Type B pancreatic cell (in vitro differentiated cells): ENCODE measurements at regions not wholly inside any gene's neighbourhood (a gene's known extent, or its start where the extent isn't known, plus 50 kb on each side); places are given as distances from the start of the nearest gene placed in this dataset.
"Not testable (repeated sequence)": the region's sequence is repeated elsewhere in the genome, so short reads cannot be mapped to it uniquely, and the experiment has no call there.

Source experiments
- DNase-seq: peaks from one replicate; pipeline ENCODE4 v3.0.0; 2021; ENCODE audit warnings: mixed read lengths; ENCODE audit not compliant: unreplicated experiment; ENCODE audit errors: extremely low spot score
- H3K27ac Mint-ChIP-seq: 2 replicates; pipeline ENCODE4 v1.8.0; 2021; ENCODE audit warnings: mild to moderate bottlenecking, mixed read lengths
- H3K27me3 Mint-ChIP-seq: 2 replicates; pipeline ENCODE4 v1.8.0; 2021; ENCODE audit warnings: mixed read lengths
- H3K36me3 Mint-ChIP-seq: 2 replicates; pipeline ENCODE4 v1.8.0; 2021; ENCODE audit warnings: mixed read lengths
- H3K4me1 Mint-ChIP-seq: one replicate; pipeline ENCODE4 v1.8.0; 2021; ENCODE audit warnings: mixed read lengths; ENCODE audit not compliant: unreplicated experiment
- H3K4me3 Mint-ChIP-seq: 2 replicates; pipeline ENCODE4 v1.8.0; 2021; ENCODE audit warnings: mild to moderate bottlenecking, mixed read lengths
- H3K9me3 Mint-ChIP-seq: 2 replicates; pipeline ENCODE4 v1.8.0; 2021; ENCODE audit warnings: mixed read lengths
- TF ChIP-seq, protein P1 (sequence below): fragments of 200-600 bp; sonication (generic); conservative IDR thresholded peaks from 2 replicates; pipeline ENCODE4 v1.5.0; 2021; ENCODE audit warnings: antibody characterized with exemption, mild to moderate bottlenecking

DNA sequence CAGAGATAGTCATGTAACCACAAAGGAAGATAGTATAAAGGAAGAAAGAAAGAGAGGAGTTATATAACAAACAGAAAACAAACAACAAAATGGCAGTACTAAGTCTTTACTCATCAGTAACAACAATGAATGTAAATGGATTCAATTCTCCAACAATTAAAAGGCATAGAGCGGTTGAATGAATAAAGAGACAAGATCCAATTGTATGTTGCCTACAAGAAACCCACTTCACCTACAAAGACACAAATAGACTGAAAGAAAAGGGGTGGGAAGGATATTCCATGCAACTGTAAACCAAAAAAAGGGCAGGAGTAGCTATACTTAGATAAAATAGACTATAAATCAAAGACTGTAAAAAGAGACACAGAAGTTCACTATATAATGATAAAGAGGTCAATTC, 157.3 kb upstream of the CREB1 start:
- peaks cover 6% of the 10 kb centered on the region for H3K4me1 Mint-ChIP-seq
- no peaks in the 10 kb centered on the region for H3K27me3 Mint-ChIP-seq
- H3K36me3 Mint-ChIP-seq, result no peaks in the 10 kb centered on the region
- TF ChIP-seq, protein P1, sequence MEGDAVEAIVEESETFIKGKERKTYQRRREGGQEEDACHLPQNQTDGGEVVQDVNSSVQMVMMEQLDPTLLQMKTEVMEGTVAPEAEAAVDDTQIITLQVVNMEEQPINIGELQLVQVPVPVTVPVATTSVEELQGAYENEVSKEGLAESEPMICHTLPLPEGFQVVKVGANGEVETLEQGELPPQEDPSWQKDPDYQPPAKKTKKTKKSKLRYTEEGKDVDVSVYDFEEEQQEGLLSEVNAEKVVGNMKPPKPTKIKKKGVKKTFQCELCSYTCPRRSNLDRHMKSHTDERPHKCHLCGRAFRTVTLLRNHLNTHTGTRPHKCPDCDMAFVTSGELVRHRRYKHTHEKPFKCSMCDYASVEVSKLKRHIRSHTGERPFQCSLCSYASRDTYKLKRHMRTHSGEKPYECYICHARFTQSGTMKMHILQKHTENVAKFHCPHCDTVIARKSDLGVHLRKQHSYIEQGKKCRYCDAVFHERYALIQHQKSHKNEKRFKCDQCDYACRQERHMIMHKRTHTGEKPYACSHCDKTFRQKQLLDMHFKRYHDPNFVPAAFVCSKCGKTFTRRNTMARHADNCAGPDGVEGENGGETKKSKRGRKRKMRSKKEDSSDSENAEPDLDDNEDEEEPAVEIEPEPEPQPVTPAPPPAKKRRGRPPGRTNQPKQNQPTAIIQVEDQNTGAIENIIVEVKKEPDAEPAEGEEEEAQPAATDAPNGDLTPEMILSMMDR, result no peak
- H3K9me3 Mint-ChIP-seq, result peaks cover 4% of the 10 kb centered on the region
- no peak for DNase-seq
- H3K4me3 Mint-ChIP-seq, result no peak overlapping the region
- H3K27ac Mint-ChIP-seq, result no peak overlapping the region

DNA sequence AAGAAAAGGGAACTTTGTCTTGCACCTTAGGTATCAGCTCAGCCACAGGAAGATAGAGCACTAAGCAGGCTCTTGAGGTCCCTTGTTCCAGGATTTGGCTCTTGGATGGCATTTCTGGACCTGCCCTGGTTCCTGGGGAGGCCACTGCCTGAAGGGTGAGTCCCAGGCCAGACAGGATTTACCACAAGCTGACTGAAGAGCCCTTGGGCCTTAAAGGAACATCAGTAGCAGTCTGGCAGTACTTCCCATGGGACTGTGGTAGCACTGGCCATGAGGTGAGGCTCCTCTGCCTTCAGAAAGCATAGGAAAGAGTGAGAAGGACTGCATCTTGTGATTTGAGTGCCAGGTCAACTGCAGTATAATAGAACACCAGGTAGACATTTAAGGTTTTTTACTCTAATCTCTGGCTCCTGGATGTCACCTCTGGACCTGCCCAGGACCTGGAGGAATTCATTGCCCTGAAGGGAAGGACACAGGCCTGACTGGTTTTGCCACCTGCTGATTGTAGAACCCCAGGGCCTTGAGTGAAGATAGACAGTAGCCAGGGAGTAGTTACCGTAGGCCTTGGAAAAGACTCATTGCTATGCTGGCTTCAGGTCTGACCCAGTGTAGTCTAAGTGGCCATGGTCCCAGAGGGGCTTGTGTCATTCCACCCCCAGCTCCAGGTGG, 154.4 kb upstream of the CREB1 start:
- Mint-ChIP-seq H3K4me3 (no peak overlapping the region), H3K4me1 (no peaks in the 10 kb centered on the region), H3K9me3 (peaks cover 8% of the 10 kb centered on the region), H3K36me3 (no peaks in the 10 kb centered on the region), H3K27me3 (no peaks in the 10 kb centered on the region), H3K27ac (no peak overlapping the region)
- TF ChIP-seq, protein P1, result no peak
- DNase-seq, result no peak

DNA sequence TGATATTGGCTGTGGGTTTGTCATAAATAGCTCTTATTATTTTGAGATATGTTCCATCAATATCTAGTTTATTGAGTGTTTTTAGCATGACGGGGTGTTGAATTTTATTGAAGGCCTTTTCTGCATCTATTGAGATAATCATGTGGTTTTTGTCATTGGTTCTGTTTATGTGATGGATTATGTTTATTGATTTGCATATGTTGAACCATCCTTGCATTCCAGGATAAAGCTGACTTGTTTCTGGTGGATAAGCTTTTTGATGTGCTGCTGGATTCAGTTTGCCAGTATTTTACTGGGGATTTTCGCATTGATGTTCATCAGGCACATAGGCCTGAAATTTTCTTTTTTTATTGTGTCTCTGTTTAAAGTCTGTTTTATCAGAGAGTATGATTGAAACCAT, 151.1 kb upstream of the CREB1 start:
- H3K27me3 Mint-ChIP-seq, H3K4me3 Mint-ChIP-seq, H3K4me1 Mint-ChIP-seq, H3K27ac Mint-ChIP-seq, H3K36me3 Mint-ChIP-seq, DNase-seq: not testable (repeated sequence)
- peaks cover 16% of the 10 kb centered on the region for H3K9me3 Mint-ChIP-seq

DNA sequence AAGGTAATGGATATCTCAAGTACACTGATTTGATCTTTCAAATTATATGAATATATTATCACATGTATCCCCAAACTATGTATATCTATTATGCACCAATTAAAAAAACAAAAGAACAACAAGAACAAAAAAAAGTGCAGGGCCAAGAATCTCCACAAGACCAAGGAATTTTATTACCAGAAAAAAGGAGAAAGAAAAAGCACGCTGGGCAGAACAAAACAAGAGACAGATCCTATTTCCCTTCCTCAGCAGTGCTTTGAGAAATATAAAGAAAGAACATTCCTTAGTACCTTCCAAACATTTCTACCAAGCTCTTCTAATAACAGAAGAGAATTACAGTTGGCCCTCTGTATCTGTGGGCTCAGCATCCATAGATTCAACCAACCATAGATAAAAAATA, 144.7 kb upstream of the CREB1 start:
- TF ChIP-seq, protein P1, result no peak
- H3K9me3 Mint-ChIP-seq, result peaks cover 8% of the 10 kb centered on the region
- no peak overlapping the region for H3K4me3 Mint-ChIP-seq
- H3K4me1 Mint-ChIP-seq, result no peaks in the 10 kb centered on the region
- no peaks in the 10 kb centered on the region for H3K36me3 Mint-ChIP-seq
- DNase-seq, result no peak
- H3K27ac Mint-ChIP-seq, result no peak overlapping the region
- no peaks in the 10 kb centered on the region for H3K27me3 Mint-ChIP-seq

DNA sequence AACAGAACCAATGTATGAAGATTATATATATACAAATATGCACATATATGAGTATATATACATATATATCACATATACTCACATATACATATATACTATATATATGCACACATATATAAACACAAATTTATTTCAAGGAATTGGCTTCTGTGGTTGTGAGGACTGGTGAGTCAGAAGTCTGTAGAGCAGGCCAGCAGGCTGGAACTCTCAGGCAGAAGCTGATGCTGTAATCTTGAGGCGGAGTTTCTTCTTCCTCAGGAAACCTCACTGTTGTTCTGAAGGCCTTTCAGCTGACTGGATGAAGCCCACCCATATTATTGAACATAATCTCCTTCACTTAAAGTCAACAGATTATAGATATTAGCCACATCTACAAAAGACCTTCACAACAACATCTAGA, 143.9 kb upstream of the CREB1 start:
- DNase-seq, result no peak
- Mint-ChIP-seq H3K36me3 (no peaks in the 10 kb centered on the region), H3K4me1 (peaks cover 4% of the 10 kb centered on the region), H3K27me3 (no peaks in the 10 kb centered on the region), H3K4me3 (no peak overlapping the region), H3K27ac (no peak overlapping the region), H3K9me3 (peaks cover 8% of the 10 kb centered on the region)
- TF ChIP-seq, protein P1, result no peak

DNA sequence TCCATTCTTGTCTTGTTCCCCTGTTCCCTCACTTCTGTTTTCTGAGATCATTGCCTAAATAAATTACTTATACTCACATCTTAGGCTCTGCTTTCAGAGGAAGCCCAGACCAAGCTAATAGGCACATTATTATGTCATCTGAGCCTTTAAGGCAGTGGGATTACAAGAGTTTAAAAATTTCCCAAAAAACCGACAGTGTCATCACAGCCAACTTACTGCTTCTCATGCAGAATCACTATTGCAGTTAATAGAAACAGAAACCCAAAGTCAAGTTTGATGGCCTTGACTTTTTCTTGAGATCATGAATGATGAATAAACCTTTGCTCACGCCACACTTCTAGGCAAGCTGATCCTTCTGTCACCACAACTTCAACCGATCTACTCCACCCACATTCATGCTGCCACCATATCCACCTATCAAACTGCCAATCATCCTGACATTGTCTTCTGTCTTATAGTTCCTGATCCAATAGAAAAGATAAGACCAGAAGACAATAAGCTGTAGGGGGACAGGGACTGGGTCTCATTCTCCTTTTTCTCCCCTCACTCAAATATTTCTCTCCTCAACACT, 142.7 kb upstream of the CREB1 start:
- Mint-ChIP-seq H3K27ac (no peak overlapping the region), H3K4me3 (no peak overlapping the region), H3K4me1 (peaks cover 9% of the 10 kb centered on the region), H3K27me3 (no peaks in the 10 kb centered on the region), H3K36me3 (no peaks in the 10 kb centered on the region), H3K9me3 (peaks cover under 1% of the 10 kb centered on the region)
- TF ChIP-seq, protein P1, result no peak
- no peak for DNase-seq
